HepG2 (cell line): ENCODE measurements at regions not wholly inside any gene's neighbourhood (a gene's known extent, or its start where the extent isn't known, plus 50 kb on each side); places are given as distances from the start of the nearest gene placed in this dataset.

Experiments
- CREBL2 ChIP-seq: sonication (generic); formaldehyde crosslinking; IDR thresholded peaks from 2 replicates; pipeline ENCODE4 v1.8.1; 2023; ENCODE audit warnings: missing genetic modification reagents, mild to moderate bottlenecking, borderline replicate concordance
- ETV6 ChIP-seq: sonication (generic); formaldehyde crosslinking; conservative IDR thresholded peaks from 2 replicates; pipeline ENCODE4 v1.4.0; 2020; ENCODE audit warnings: missing genetic modification reagents
- FOXK2 ChIP-seq: fragments of 450-650 bp; IDR thresholded peaks from 2 replicates; pipeline ENCODE4 v1.6.1; 2016
- FOXO1 ChIP-seq: sonication (generic); formaldehyde crosslinking; IDR thresholded peaks from 2 replicates; pipeline ENCODE4 v1.4.0; 2020; ENCODE audit warnings: missing genetic modification reagents
- GPN1 ChIP-seq: sonication (generic); formaldehyde crosslinking; IDR thresholded peaks from 2 replicates; pipeline ENCODE4 v1.5.1; 2020; ENCODE audit warnings: missing genetic modification reagents, borderline replicate concordance
- JDP2 ChIP-seq: sonication (generic); formaldehyde crosslinking; IDR thresholded peaks from 2 replicates; pipeline ENCODE4 v1.8.1; 2022; ENCODE audit warnings: missing genetic modification reagents, borderline replicate concordance
- KAT7 ChIP-seq: IDR thresholded peaks from 2 replicates; pipeline ENCODE4 v1.6.1; 2018; ENCODE audit warnings: borderline replicate concordance, missing compliant biosample characterization
- KDM2A ChIP-seq: sonication (generic); formaldehyde crosslinking; IDR thresholded peaks from 2 replicates; pipeline ENCODE4 v1.4.0; 2020; ENCODE audit warnings: low read depth, missing genetic modification reagents, borderline replicate concordance
- KLF9 ChIP-seq: IDR thresholded peaks from 2 replicates; pipeline ENCODE4 v1.6.1; 2016; ENCODE audit warnings: low read depth
- MTA1 ChIP-seq: sonication (generic); formaldehyde crosslinking; IDR thresholded peaks from 2 replicates; pipeline ENCODE4 v1.4.0; 2020; ENCODE audit warnings: missing genetic modification reagents, mild to moderate bottlenecking, borderline replicate concordance
- POLR2A ChIP-seq, 2 experiments: IDR thresholded peaks; 2 replicates each; pipeline ENCODE4 v1.6.1; 2011; ENCODE audit warnings: low read depth in 2 of 2, low read length in 2 of 2, mild to moderate bottlenecking in 1 of 2, moderate library complexity in 1 of 2; ENCODE audit not compliant: insufficient read depth in 1 of 2
- POLR2AphosphoS2 ChIP-seq: IDR thresholded peaks from 2 replicates; pipeline ENCODE4 v1.6.1; 2011; ENCODE audit warnings: low read depth, low read length, improper control_type of control experiment
- TBX2 ChIP-seq: sonication (generic); formaldehyde crosslinking; IDR thresholded peaks from 2 replicates; pipeline ENCODE4 v1.5.0; 2020; ENCODE audit warnings: missing genetic modification reagents, mild to moderate bottlenecking, borderline replicate concordance
- ZFP41 ChIP-seq: sonication (generic); formaldehyde crosslinking; IDR thresholded peaks from 2 replicates; pipeline ENCODE4 v1.4.0; 2020; ENCODE audit warnings: mild to moderate bottlenecking, missing genetic modification reagents, borderline replicate concordance
- ZFP90 ChIP-seq: sonication (generic); formaldehyde crosslinking; IDR thresholded peaks from 2 replicates; pipeline ENCODE4 v1.8.0; 2022; ENCODE audit warnings: missing genetic modification reagents, mild to moderate bottlenecking, inconsistent platforms, borderline replicate concordance
- ZMAT3 ChIP-seq: sonication (generic); formaldehyde crosslinking; conservative IDR thresholded peaks from 2 replicates; pipeline ENCODE4 v1.7.0; 2021; ENCODE audit warnings: missing genetic modification reagents
- ZNF18 ChIP-seq: sonication (generic); formaldehyde crosslinking; IDR thresholded peaks from 2 replicates; pipeline ENCODE4 v1.8.0; 2022; ENCODE audit warnings: mild to moderate bottlenecking, missing genetic modification reagents; ENCODE audit not compliant: insufficient replicate concordance
- ZNF615 ChIP-seq: sonication (generic); formaldehyde crosslinking; IDR thresholded peaks from 2 replicates; pipeline ENCODE4 v1.5.0; 2020; ENCODE audit warnings: mild to moderate bottlenecking, missing genetic modification reagents, borderline replicate concordance
- TF ChIP-seq, protein P1 (sequence below): sonication (generic); formaldehyde crosslinking; conservative IDR thresholded peaks from 2 replicates; pipeline ENCODE4 v1.4.0; 2020; ENCODE audit warnings: mild to moderate bottlenecking, missing genetic modification reagents, moderate library complexity
- TF ChIP-seq, protein P2 (sequence below): sonication (generic); formaldehyde crosslinking; conservative IDR thresholded peaks from 2 replicates; pipeline ENCODE4 v1.4.0; 2020; ENCODE audit warnings: missing genetic modification reagents
- TF ChIP-seq, protein P3 (sequence below): sonication (generic); formaldehyde crosslinking; IDR thresholded peaks from 2 replicates; pipeline ENCODE4 v1.4.0; 2020; ENCODE audit warnings: missing genetic modification reagents, borderline replicate concordance

GRCh38 chr14:23828001-23828400 is 125.6 kb upstream of the DHRS4 start (continued):
- TF ChIP-seq, protein P1, sequence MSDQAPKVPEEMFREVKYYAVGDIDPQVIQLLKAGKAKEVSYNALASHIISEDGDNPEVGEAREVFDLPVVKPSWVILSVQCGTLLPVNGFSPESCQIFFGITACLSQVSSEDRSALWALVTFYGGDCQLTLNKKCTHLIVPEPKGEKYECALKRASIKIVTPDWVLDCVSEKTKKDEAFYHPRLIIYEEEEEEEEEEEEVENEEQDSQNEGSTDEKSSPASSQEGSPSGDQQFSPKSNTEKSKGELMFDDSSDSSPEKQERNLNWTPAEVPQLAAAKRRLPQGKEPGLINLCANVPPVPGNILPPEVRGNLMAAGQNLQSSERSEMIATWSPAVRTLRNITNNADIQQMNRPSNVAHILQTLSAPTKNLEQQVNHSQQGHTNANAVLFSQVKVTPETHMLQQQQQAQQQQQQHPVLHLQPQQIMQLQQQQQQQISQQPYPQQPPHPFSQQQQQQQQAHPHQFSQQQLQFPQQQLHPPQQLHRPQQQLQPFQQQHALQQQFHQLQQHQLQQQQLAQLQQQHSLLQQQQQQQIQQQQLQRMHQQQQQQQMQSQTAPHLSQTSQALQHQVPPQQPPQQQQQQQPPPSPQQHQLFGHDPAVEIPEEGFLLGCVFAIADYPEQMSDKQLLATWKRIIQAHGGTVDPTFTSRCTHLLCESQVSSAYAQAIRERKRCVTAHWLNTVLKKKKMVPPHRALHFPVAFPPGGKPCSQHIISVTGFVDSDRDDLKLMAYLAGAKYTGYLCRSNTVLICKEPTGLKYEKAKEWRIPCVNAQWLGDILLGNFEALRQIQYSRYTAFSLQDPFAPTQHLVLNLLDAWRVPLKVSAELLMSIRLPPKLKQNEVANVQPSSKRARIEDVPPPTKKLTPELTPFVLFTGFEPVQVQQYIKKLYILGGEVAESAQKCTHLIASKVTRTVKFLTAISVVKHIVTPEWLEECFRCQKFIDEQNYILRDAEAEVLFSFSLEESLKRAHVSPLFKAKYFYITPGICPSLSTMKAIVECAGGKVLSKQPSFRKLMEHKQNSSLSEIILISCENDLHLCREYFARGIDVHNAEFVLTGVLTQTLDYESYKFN (CRISPR knock-in tag): peak; percentile 43; the same call in 1 of the 2 replicates
- TF ChIP-seq ZFP90 (no peak), GPN1 (CRISPR knock-in tag) (no peak), TBX2 (CRISPR knock-in tag) (no peak), ZNF615 (no peak), POLR2AphosphoS2 (no peak), CREBL2 (CRISPR knock-in tag) (no peak), FOXK2 (no peak), POLR2A (IDR thresholded peaks at IDR 0.05; ENCODE audit: insufficient read depth in 1 of 2, low read depth in 2 of 2, low read length in 2 of 2) (no peak), FOXO1 (peak; percentile 40; the same call in 1 of the 2 replicates), ETV6 (CRISPR knock-in tag) (no peak), KLF9 (CRISPR knock-in tag) (no peak), ZNF18 (CRISPR knock-in tag) (no peak), KAT7 (CRISPR knock-in tag) (no peak), ZFP41 (CRISPR knock-in tag) (no peak), MTA1 (CRISPR knock-in tag) (no peak), ZMAT3 (CRISPR knock-in tag) (no peak), JDP2 (CRISPR knock-in tag) (no peak), KDM2A (CRISPR knock-in tag) (0 out of 2 replicates have a peak, but pooled peaks have one; percentile 24)
- TF ChIP-seq, protein P2, sequence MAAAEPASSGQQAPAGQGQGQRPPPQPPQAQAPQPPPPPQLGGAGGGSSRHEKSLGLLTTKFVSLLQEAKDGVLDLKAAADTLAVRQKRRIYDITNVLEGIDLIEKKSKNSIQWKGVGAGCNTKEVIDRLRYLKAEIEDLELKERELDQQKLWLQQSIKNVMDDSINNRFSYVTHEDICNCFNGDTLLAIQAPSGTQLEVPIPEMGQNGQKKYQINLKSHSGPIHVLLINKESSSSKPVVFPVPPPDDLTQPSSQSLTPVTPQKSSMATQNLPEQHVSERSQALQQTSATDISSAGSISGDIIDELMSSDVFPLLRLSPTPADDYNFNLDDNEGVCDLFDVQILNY (CRISPR knock-in tag): no peak
- TF ChIP-seq, protein P3, sequence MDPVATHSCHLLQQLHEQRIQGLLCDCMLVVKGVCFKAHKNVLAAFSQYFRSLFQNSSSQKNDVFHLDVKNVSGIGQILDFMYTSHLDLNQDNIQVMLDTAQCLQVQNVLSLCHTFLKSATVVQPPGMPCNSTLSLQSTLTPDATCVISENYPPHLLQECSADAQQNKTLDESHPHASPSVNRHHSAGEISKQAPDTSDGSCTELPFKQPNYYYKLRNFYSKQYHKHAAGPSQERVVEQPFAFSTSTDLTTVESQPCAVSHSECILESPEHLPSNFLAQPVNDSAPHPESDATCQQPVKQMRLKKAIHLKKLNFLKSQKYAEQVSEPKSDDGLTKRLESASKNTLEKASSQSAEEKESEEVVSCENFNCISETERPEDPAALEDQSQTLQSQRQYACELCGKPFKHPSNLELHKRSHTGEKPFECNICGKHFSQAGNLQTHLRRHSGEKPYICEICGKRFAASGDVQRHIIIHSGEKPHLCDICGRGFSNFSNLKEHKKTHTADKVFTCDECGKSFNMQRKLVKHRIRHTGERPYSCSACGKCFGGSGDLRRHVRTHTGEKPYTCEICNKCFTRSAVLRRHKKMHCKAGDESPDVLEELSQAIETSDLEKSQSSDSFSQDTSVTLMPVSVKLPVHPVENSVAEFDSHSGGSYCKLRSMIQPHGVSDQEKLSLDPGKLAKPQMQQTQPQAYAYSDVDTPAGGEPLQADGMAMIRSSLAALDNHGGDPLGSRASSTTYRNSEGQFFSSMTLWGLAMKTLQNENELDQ: peak; percentile 26; the same call in 1 of the 2 replicates
